Activated CD4-positive, CD25-positive, alpha-beta regulatory T cell treated with anti-CD3 and anti-CD28 coated beads, Interleukin-2, amount 50 U/mL, for 24 hours (primary cell): ENCODE measurements at regions not wholly inside any gene's neighbourhood (a gene's known extent, or its start where the extent isn't known, plus 50 kb on each side); places are given as distances from the start of the nearest gene placed in this dataset.

Experiments used
- ATAC-seq, 2 donors: fragments of 150-1000 bp; cut with Tn5 transposase; one replicate each; pipeline ENCODE4 v1.10.0; 2021; ENCODE audit warnings: mild to moderate bottlenecking in 1 of 2, moderate library complexity in 1 of 2

DNA sequence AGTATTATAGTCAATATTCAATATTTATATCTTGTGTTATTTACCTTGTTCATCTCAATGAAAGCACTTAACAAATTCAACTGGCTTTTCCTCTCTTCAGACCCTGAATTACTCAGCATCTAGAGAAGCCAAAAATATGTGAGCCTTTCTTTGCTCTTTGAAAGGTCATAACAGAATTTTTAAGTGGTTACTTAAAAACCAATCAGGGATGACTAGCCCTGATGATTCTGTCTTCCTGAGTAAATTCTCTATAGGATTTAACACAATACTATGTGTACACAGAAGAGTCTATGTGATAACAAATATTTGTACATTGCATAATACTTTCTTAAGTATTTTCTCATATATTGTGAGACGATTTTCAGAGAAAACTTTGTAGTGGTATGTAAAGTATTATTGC lies 546.3 kb downstream of the MAT2B start:
- ATAC-seq: no peak

DNA sequence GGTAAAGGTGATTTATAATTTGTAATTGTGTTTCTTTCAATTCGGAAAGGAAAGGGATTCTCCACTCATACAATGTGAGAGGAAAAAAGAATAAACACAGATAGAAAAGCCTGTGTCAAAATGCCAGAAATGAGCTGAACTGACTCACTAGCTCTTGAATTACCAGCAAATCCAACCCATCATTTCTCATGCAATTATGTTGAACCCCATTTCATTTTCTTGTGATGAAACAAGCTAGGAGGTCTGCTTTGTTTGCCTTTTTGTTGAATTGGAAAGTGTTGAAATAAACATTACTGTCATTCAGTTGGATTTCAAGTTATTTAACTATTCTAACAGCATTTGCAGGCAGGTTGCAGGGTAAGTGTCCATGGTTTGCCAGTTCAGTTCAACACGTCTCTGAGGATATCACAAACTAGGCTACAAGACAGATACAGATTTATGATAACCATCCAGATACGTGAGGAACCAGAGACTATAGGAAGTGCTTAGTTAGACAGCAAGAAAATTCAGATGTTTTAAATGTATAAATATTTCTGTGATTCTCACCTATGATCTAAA lies 547.2 kb downstream of the MAT2B start:
- no peak for ATAC-seq

DNA sequence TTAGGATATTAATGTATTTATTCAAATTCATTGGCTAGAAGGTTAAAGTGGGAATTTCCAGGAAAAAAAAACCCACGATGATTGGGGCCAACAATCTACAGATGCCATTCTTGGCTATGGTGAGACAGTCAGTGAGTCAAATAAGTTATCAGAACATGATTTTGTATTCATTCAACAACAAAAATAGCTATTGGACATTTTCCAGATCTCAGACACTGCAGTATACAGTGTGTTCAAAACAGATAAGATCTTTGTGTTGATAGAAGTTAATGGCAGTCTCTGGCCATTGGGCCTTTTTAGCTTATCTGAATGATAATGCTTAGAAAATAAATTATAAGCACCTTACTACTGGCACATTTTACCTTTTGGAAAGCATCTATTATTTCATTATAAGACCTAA lies 547.7 kb downstream of the MAT2B start:
- no peak for ATAC-seq

DNA sequence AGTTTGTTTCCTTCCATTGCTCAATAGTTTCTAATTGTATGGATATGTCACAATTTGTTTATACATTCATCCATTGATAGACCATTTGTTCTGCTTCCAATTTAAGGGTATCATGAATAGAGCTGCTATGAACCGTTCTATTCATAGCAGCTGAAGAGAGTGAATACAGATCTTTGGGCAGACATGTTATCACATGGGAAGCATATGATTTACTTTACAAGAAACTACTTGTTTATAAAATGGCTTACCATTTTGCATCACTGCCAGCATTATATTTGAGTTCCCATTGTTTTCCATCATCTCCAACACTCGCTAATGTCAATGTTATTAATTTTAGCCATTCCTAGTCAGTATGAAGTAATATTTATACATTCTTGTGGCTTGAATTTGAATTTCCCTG lies 549.0 kb downstream of the MAT2B start:
- ATAC-seq: no peak

DNA sequence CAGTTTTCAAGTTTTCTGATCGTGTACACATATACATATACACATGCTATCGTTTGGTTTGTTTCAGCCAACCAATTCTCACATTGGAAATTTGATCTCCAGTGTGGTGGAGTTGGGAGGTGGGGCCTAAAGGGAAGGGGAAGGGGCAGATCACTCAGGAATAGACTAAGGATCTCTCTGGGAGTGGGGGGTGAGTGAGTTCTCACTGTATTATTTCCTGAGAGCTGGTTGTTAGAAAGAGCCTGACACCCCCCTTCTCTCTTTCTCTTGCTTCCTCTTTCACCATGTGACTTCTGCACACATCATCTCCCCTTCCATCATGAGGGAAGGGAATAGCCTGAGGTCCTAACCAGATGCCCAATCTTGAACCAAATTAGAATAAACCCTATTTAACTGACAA lies 551.7 kb downstream of the MAT2B start:
- no peak for ATAC-seq

DNA sequence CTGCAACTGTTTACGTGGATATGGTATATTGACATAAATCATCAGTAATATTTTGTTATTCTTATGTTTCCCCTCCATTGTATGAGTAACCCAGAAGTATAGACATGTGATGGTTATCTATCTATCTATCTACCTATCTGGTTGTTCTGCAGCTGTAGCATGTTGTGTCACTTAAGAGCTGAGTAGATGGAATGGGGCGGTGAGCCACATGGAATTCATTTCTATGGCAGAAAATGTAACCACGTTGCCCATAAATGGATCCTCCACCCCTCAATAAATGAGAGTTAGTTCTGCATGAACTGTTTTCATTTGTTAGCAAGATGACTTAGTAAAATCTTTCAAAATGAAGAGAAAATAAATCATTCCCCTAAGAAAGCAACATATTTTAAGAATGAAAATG lies 553.2 kb downstream of the MAT2B start:
- ATAC-seq: no peak

DNA sequence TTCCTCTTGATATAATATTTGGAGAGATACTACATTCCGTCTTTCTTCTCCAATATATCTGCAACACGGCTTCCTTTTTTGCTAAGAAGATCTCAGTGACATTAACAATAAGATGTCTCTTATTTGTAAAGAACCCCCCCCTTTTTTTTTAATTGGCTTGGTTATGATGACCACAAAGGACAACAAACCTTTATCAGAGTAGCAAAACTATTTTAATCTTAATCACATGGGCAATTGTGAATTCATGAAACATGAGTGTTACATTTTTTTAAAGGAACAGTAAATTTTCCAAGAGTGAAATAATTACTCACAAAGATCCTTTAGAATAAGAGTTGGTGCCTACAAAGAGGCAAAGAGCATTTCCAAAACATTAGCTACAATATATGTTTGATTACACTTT lies 554.1 kb downstream of the MAT2B start:
- ATAC-seq: no peak

DNA sequence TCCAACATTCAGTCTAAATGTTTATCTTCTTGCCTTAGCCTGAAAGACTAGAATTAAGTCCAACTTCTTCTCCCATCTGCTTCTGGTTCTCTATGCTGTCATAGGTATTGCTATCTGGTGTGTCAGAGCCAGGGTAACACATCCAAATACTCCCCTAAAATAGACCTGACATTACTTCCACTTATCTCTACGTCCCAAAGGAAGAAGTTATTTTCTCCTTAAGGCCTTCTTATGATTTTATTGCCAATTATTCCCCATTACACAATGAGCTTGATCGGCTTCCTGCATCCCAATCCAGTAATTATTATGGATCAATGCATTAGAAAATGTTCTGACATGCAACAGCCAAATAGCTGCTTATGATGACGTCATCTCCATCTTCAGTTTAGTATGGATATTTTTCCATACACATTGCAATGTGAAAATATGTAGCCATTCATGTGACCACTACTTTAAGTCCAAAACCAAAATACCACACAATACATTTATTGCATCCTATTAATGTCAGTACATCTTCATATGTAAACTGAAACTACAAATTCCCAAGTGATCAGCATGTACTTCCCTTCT lies 555.5 kb downstream of the MAT2B start:
- ATAC-seq: no peak

DNA sequence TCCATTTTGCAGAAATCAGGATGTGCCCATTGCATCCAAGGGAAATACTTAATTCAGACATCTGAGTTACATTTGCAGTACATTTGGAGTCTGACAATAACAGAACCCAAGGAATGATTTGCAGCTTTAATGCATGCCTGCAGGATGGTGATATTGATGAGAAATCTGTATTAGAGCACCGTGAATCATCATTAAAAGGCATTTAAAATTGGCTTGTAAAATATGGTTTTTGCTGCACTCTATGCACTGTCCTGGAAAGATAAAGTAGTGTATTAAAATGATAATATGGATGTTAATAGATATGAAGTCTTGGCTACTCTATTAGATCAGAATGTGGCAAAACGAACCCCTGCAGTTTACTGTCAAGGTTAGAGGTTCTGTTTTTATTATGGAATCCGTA lies 556.9 kb downstream of the MAT2B start:
- ATAC-seq: no peak

DNA sequence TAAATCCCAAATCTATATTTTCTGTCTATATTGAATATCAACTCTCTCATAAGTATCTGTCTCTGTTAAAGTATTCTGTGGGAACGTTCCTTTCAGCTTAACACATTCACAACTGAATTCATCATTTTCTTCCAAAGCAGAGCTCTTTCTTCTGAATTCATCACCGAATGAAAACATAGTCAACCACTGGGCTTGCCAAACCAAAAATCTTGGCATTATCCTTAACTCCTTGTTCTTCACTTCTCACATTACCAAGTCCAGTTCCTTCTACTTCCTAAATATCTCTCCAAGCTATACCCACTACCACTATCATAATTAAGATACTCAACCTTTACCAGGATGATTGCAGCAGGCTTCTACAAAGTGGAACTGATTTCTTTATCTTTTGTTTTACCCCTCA lies 559.8 kb downstream of the MAT2B start:
- ATAC-seq: no peak

DNA sequence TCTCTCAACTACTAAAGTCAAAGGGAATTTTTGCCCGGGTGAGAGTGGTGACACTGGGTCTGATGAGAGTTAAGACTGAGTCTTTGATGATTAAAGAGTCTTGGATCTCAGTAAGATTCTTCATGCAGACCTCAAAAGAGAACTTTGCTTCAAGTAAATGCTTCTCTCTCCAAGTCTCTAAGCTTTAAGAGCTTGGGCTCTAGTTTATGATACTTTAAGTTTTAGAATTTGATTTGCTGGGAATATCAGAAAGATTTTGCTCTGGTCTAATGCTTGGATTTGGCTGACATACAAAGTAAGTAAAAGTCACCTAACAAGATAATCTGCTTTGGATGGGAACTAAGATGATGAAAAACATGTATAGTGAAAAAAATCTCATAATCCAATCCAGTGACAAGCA lies 566.3 kb downstream of the MAT2B start:
- no peak for ATAC-seq

DNA sequence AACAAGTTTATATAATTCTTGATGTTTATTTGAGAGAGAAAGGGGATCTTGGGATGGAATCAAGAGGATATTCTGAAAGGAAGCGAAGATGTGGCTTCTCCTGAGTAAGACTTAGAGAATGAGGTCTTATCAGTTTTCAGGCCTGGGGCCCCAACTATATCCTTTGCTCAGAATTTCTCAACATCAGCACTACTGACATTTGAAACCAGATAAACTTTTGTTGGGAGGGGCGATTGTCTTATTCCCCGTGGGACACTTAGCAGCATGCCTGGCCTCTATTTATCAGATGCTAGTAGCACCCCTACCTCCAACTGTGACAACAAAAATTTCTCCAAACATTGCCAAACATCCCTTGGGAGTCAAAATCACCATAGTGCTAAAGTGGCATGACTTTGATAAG lies 567.7 kb downstream of the MAT2B start:
- no peak for ATAC-seq

DNA sequence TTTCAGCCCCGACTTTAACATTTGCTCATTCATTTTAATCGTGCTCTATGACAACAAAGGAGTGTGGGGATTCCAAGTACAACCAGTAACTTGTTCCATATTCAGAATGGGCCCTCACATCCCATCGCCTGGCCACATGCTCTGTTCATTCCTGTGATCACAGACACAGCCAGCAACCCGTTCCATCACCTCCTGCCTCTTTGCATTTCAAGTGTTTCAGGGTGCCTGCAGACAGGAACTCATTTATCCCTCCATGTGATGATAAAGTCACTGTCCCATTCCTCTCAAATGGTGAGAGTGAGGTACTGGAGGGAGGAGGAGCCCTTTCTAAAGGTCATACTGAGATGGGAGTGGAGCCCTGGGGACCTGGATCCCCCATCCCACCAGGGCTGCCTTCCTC lies 571.1 kb downstream of the MAT2B start:
- no peak for ATAC-seq

DNA sequence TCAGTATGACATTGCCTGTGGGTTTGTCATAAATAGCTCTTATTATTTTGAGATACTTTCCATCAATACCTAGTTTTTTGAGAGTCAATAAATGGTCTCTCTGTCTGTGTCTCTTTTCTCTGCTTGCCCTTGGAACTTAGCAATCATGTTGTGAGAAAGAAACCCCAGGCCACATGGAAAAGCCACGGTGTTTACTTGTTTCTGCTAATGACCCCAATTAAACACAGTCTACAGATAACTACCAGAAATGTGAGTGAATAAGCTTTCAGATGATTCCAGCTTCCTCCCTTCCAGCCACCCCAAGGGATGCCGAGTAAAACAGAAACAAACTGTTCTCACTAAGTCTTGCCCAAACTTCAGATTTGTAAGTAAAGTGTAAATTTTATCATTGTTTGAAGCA lies 584.9 kb downstream of the MAT2B start:
- no peak for ATAC-seq

DNA sequence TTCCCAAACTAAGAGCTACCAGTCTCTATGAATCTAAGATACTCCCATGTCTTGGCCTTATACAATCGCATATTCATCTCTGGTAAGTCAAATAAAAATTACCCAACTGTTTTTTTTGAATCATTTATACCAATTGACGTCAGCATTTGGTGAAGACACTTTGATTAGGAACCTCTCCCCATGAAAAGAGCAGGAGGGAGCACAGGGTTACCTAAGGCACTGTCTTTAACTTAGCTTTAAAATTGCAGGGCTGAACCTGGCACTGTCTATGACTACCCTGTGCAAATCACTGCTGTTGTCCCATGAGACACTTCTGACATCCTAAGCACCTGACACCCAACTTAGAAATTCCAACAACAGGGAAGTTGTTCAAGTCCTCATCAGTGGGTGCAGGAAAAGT lies 586.4 kb downstream of the MAT2B start:
- no peak for ATAC-seq

DNA sequence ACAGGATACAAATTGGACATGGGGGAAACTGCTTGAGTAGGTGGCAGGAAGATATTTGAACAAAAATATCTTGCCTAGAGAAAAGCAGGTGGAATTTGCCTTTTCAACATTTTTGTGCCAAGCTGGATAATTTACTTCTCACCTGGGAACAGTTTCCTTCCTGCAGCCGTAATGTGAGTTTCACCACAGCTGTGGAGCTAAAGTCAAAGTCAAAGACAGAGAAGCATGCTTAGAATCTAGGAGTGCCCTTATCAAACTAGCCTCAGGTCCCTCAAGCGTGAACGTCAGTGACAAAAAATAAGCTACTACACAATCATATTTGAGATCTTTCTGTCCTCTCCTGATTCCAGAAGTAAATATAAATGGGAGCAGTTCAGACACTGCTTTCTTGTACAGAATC lies 588.9 kb downstream of the MAT2B start:
- no peak for ATAC-seq

DNA sequence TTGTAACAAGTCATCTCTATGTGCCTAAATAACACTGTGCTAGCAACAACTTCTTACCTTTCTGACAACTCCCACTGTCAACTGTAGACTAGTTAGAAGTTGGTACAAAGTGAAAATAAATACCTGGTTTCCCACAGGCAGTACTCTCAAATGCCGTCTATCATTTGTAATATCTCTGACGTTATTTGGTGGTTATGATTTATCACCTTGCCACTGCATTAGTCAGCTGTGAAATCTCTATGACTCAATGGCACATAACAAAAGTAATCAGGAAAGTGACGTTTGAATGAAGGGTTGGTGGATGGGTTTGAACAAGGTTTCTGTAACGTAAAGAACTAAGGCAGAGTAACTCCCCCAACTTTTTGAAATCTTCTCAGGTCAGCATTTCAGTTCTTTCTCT lies 592.3 kb downstream of the MAT2B start:
- ATAC-seq: no peak

DNA sequence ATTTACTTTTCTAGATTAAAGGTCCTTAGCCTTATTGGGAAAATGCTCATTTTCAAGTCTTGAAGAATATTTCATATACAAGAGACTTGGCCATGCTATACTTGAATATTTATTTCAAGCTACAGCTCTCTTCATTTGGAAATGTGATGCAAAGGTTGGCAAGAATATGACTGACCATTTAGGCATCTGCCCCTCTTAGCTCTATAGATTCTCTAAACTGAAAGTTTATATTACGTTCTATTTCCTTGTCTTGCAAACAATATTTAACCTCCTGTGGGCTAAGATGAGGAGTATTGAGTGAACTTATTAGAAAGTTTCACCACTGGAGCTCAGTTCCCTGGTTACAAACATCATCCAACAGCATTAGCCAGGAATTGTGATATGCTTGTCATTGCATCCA lies 593.1 kb downstream of the MAT2B start:
- ATAC-seq: no peak

DNA sequence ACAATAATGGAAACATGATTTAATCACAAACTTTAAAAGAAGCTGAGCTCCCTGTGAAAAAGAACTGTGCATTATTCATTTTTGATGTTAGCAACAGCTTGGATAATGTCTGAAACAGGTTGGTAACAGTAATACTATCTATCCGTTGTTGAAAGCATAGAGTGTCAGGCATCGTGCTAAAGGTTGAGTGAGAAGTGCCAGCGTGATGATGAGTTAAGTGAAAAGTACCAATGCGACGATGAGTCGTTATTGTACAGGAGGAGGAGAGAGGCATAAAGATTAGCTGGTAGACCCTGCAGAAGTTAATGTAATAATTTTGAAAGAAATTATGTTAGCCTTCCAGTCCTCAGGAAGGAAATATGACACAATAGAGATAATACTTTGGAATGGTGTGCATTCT lies 593.6 kb downstream of the MAT2B start:
- ATAC-seq: no peak

DNA sequence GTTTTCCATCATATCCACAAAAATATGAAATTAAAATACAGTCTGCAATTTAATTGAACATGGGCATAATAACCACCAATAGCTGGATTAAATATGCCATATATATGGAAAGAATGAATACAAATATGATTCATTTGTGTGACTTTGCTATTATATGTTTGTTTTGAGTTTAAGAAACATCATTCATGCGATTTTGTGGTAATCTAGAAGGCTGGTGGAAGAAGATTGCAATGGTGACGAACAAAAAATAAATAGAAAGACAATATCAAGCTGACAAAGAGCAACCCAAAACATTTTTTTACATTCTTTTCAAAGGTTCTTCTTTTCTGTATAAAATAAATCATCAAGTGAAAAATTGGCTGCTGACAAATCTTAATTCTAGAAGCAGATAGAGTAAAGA lies 610.0 kb downstream of the MAT2B start:
- ATAC-seq: no peak

DNA sequence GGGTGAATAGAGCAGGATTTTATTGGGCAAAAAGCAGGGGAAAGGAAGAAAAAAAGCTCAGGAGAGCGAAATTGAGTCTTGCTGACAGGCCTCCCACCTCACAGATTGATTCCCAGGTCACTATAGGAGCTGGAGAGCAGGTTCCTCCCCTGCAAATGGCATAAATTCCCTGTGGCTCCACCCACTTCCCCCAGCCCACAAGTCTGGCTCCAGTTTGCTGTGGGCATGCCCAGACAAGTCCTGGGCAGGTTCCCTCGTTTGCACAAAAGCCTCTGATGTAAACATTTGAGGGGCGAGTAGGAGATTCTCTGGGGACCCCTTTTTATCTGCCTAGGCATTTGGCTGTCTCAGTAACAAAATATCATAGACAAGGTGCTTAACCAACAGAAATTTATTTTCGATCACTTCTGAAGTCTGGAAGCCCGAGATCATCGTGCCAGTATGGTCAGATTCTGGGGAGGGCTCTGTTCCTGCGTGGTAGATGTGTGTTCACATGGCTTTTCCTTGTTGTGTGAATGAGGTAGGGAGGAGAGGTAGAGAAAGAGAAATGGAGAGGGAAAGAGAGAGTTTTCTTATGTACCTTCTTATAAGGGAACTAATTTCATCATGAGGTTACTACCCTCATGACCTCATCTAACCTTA lies 614.5 kb downstream of the MAT2B start:
- ATAC-seq: no peak

DNA sequence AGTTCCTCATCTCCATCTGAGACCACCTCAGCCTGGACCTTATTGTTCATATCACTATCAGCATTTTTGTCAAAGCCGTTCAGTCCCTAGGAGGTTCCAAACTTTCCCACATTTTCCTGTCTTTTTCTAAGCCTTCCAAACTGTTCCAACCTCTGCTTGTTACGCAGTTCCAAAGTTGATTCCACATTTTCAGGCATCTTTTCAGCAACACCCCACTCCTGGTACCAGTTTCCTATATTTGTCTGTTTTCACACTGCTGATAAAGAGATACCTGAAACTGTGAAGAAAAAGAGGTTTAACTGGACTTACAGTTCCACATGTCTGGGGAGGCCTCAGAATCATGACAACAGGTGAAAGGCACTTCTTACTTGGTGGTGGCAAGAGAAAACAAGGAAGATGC lies 622.1 kb downstream of the MAT2B start:
- no peak for ATAC-seq

DNA sequence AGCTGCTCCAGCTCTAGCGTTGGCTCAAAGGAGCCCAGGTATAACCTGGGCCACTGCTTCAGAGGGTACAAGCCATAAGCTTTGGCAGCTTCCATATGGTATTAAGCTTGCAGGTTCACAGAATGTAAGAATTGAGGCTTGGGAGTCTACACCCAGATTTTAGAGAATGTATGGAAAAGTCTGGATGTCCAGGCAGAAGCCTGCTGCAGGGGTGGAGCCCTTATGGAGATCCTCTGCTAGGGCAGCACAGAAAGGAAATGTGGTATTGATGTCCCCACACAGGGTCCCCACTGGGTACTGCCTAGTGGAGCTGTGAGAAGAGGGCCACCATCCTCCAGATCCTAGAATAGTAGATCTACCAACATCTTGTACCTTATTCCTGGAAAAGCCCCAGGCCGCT lies 626.9 kb downstream of the MAT2B start:
- ATAC-seq: no peak

DNA sequence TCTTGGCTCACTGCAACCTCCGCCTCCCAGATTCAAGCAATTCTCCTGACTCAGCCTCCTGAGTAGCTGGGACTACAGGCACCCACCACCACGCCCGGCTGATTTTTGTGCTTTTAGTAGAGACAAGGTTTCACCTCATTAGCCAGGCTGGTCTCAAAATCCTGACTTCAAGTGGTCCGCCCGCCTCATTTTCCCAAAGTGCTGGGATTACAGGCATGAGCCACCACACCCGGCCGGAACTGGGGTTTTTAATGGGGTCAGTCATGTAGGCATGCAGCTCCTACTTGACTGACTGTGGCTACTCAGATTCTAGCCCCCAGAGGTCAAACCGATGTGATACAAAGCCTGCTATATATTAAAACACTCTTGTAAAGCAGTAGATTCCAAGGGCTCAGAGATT lies 631.7 kb downstream of the MAT2B start:
- ATAC-seq: no peak

DNA sequence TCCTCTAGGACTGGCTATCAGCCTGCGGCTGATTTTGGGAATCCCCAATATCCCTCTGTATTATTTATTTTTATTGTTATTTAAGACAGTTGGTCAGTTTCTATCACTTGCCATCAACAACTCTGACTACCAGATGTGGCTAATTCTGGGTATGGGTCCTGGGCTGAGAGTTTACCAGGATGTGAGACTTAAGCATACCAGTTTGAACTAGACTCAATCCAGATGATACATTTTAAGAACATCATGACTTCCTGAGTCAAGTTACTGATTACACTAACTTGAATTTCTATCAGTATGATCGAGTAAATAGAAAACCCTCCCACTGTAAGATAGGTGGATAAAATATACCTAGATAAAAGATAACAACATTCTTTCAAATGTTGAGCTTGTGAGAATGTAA lies 634.0 kb downstream of the MAT2B start:
- ATAC-seq: no peak
